IMR-90 (cell line): ENCODE measurements at regions not wholly inside any gene's neighbourhood (a gene's known extent, or its start where the extent isn't known, plus 50 kb on each side); places are given as distances from the start of the nearest gene placed in this dataset.

ENCODE experiments used
- ATAC-seq: fragments of 200-7000 bp; cut with Tn5 transposase; 2 replicates; pipeline ENCODE4 v1.9.1; 2020; ENCODE audit warnings: low read depth, mild to moderate bottlenecking, moderate library complexity
- BruUV-seq: library from RNA; stranded (reverse); fragments of 400-500 nt; replicated peaks from 2 replicates; lab custom pipeline; 2021; lab: Mats Ljungman, UMichigan
- CTCF ChIA-PET: fragments of 300-600 bp; formaldehyde crosslinking; extraction: SDS; loops from one replicate; lab custom pipeline; 2021; ENCODE audit warnings: antibody characterized with exemption; lab: Yijun Ruan, JAX
- POLR2A ChIA-PET: fragments of 300-600 bp; sonication (Branson Sonifier 250); formaldehyde crosslinking; loops from one replicate; lab custom pipeline; 2022; ENCODE audit warnings: antibody characterized with exemption; ENCODE audit not compliant: unreplicated experiment; lab: Charles Lee
- DNase-seq: peaks from one replicate; pipeline ENCODE4 v3.0.0; 2013
- H2AFZ ChIP-seq: replicated peaks from 2 replicates; pipeline ENCODE3; 2013; ENCODE audit warnings: low read length, mild to moderate bottlenecking; ENCODE audit not compliant: poor library complexity
- H2AK5ac ChIP-seq: 2 replicates; pipeline ENCODE4 v1.6.1; 2013; ENCODE audit warnings: low read depth, low read length, inconsistent platforms
- H2AK9ac ChIP-seq: replicated peaks from 2 replicates; pipeline ENCODE3; 2013; ENCODE audit warnings: mild to moderate bottlenecking, low read depth, low read length, moderate library complexity; ENCODE audit not compliant: poor library complexity
- H2BK120ac ChIP-seq: 2 replicates; pipeline ENCODE4 v1.6.1; 2013; ENCODE audit warnings: low read depth, low read length, inconsistent platforms
- H2BK15ac ChIP-seq: 3 replicates; pipeline ENCODE4 v1.6.1; 2013; ENCODE audit warnings: low read depth, low read length, inconsistent platforms
- H2BK20ac ChIP-seq: 2 replicates; pipeline ENCODE4 v1.6.1; 2013; ENCODE audit warnings: low read depth, mild to moderate bottlenecking, inconsistent platforms, low read length, moderate library complexity
- H2BK5ac ChIP-seq: 2 replicates; pipeline ENCODE4 v1.6.1; 2013; ENCODE audit warnings: mild to moderate bottlenecking, low read depth, low read length, inconsistent platforms; ENCODE audit not compliant: poor library complexity, severe bottlenecking
- H3K14ac ChIP-seq: replicated peaks from 2 replicates; pipeline ENCODE4 v1.6.1; 2013; ENCODE audit warnings: low read depth, low read length, inconsistent platforms
- H3K18ac ChIP-seq: 2 replicates; pipeline ENCODE4 v1.6.1; 2013; ENCODE audit warnings: low read depth, low read length, control low read depth
- H3K23ac ChIP-seq: 2 replicates; pipeline ENCODE4 v1.6.1; 2013; ENCODE audit warnings: low read depth, low read length, inconsistent platforms
- H3K27ac ChIP-seq: 2 replicates; pipeline ENCODE4 v1.5.1; 2013; ENCODE audit warnings: mild to moderate bottlenecking, control low read depth, low read length; ENCODE audit not compliant: insufficient read depth
- H3K27me3 ChIP-seq: 2 replicates; pipeline ENCODE4 v1.6.1; 2013; ENCODE audit warnings: low read length; ENCODE audit not compliant: control insufficient read depth, insufficient read depth
- H3K36me3 ChIP-seq: 2 replicates; pipeline ENCODE4 v1.6.1; 2013; ENCODE audit warnings: low read length, mixed read lengths; ENCODE audit not compliant: control insufficient read depth, insufficient read depth
- H3K4ac ChIP-seq: 2 replicates; pipeline ENCODE4 v1.6.1; 2013; ENCODE audit warnings: low read depth, low read length, inconsistent platforms
- H3K4me1 ChIP-seq: 2 replicates; pipeline ENCODE4 v1.6.1; 2013; ENCODE audit warnings: low read length, mixed read lengths; ENCODE audit not compliant: control insufficient read depth, insufficient read depth
- H3K4me2 ChIP-seq: 2 replicates; pipeline ENCODE4 v1.6.1; 2013; ENCODE audit warnings: low read depth, mild to moderate bottlenecking, control low read depth, low read length, moderate library complexity
- H3K4me3 ChIP-seq: 2 replicates; pipeline ENCODE4 v1.5.1; 2013; ENCODE audit warnings: low read depth, mild to moderate bottlenecking, control low read depth, low read length, moderate library complexity; ENCODE audit not compliant: insufficient read depth
- H3K56ac ChIP-seq: 2 replicates; pipeline ENCODE4 v1.6.1; 2013; ENCODE audit warnings: low read length, inconsistent platforms; ENCODE audit not compliant: insufficient read depth; ENCODE audit errors: extremely low read depth
- H3K79me1 ChIP-seq, 2 experiments: 2 replicates each; pipeline ENCODE4 v1.6.1; 2013; ENCODE audit warnings: low read length in 2 of 2, inconsistent platforms in 1 of 2, low read depth in 1 of 2
- H3K9ac ChIP-seq: 2 replicates; pipeline ENCODE4 v1.6.1; 2013; ENCODE audit warnings: low read depth, low read length, control low read depth
- H3K9me1 ChIP-seq: 2 replicates; pipeline ENCODE4 v1.6.1; 2013; ENCODE audit warnings: low read length, inconsistent platforms; ENCODE audit not compliant: insufficient read depth
- H3K9me3 ChIP-seq: 2 replicates; pipeline ENCODE4 v1.6.1; 2013; ENCODE audit warnings: low read length; ENCODE audit not compliant: control insufficient read depth, insufficient read depth
- H4K20me1 ChIP-seq: 2 replicates; pipeline ENCODE4 v1.6.1; 2013; ENCODE audit warnings: low read length, inconsistent platforms; ENCODE audit not compliant: insufficient read depth
- H4K5ac ChIP-seq: 2 replicates; pipeline ENCODE4 v1.6.1; 2013; ENCODE audit warnings: mild to moderate bottlenecking, low read depth, low read length, control low read depth
- H4K8ac ChIP-seq, 2 experiments: 2 replicates each; pipeline ENCODE4 v1.6.1; 2013; ENCODE audit warnings: low read depth in 2 of 2, low read length in 2 of 2, control low read depth in 1 of 2, inconsistent platforms in 1 of 2
- H4K91ac ChIP-seq: 2 replicates; pipeline ENCODE4 v1.6.1; 2013; ENCODE audit warnings: low read depth, low read length, inconsistent platforms; ENCODE audit not compliant: insufficient read depth
- BHLHE40 ChIP-seq: fragments of 150-350 bp; IDR thresholded peaks from 2 replicates; pipeline ENCODE4 v1.6.1; 2016; ENCODE audit warnings: mild to moderate bottlenecking, low read depth, low read length
- CEBPB ChIP-seq: IDR thresholded peaks from 2 replicates; pipeline ENCODE4 v1.6.1; 2012; ENCODE audit warnings: low read depth, low read length, improper control_type of control experiment
- CHD1 ChIP-seq: IDR thresholded peaks from 2 replicates; pipeline ENCODE4 v1.6.1; 2012; ENCODE audit warnings: low read depth, low read length, improper control_type of control experiment
- CTCF ChIP-seq: conservative IDR thresholded peaks from 2 replicates; pipeline ENCODE4 v1.5.1; 2012; ENCODE audit warnings: mild to moderate bottlenecking, low read depth, low read length, improper control_type of control experiment
- ELK1 ChIP-seq: fragments of 150-350 bp; IDR thresholded peaks from 2 replicates; pipeline ENCODE4 v1.6.1; 2016; ENCODE audit warnings: low read depth, mild to moderate bottlenecking, low read length, moderate library complexity, borderline replicate concordance
- FOS ChIP-seq: fragments of 150-350 bp; IDR thresholded peaks from 2 replicates; pipeline ENCODE4 v1.6.1; 2016; ENCODE audit warnings: low read depth, low read length
- MAFK ChIP-seq: IDR thresholded peaks from 2 replicates; pipeline ENCODE4 v1.6.1; 2012; ENCODE audit warnings: low read depth, low read length, improper control_type of control experiment
- MAZ ChIP-seq: IDR thresholded peaks from 2 replicates; pipeline ENCODE4 v1.6.1; 2012; ENCODE audit warnings: low read depth, mild to moderate bottlenecking, low read length, improper control_type of control experiment, moderate library complexity, borderline replicate concordance
- MXI1 ChIP-seq: IDR thresholded peaks from 2 replicates; pipeline ENCODE4 v1.6.1; 2012; ENCODE audit warnings: low read depth, mild to moderate bottlenecking, low read length, moderate library complexity, borderline replicate concordance
- NFE2L2 ChIP-seq: fragments of 150-350 bp; IDR thresholded peaks from 2 replicates; pipeline ENCODE4 v1.6.1; 2016; ENCODE audit warnings: low read depth, mild to moderate bottlenecking, low read length
- POLR2A ChIP-seq: IDR thresholded peaks from 2 replicates; pipeline ENCODE4 v1.6.1; 2012; ENCODE audit warnings: mild to moderate bottlenecking, low read depth, low read length
- RAD21 ChIP-seq: IDR thresholded peaks from 2 replicates; pipeline ENCODE4 v1.6.1; 2012; ENCODE audit warnings: low read length, improper control_type of control experiment
- RCOR1 ChIP-seq: IDR thresholded peaks from 2 replicates; pipeline ENCODE4 v1.6.1; 2012; ENCODE audit warnings: mild to moderate bottlenecking, low read length, improper control_type of control experiment; ENCODE audit not compliant: insufficient replicate concordance
- RFX5 ChIP-seq: IDR thresholded peaks from 2 replicates; pipeline ENCODE4 v1.8.0; 2012; ENCODE audit warnings: low read depth, mild to moderate bottlenecking, low read length, moderate library complexity
- SMC3 ChIP-seq: fragments of 150-350 bp; IDR thresholded peaks from 2 replicates; pipeline ENCODE4 v1.6.1; 2016; ENCODE audit warnings: low read depth, mild to moderate bottlenecking, antibody characterized with exemption, low read length, moderate library complexity
- USF2 ChIP-seq: fragments of 150-350 bp; IDR thresholded peaks from 2 replicates; pipeline ENCODE4 v1.6.1; 2017; ENCODE audit warnings: mild to moderate bottlenecking, antibody characterized with exemption, low read length, low read depth
- WGBS, 2 experiments: methylation state at CpG; one replicate each; pipeline versions ENCODE4 v1.1.5 to v1.1.7; 2013; ENCODE audit warnings: missing lambda C conversion rate in 2 of 2; ENCODE audit not compliant: insufficient read length in 1 of 2; ENCODE audit errors: extremely low coverage in 2 of 2; 5-methylcytosine and 5-hydroxymethylcytosine counted together
- dilution Hi-C: fragments of 300-500 bp; cut with HindIII; formaldehyde crosslinking; loops from one replicate; pipeline ENCODE4 v1.14.3; 2018; ENCODE audit warnings: low sequenced_read_pairs; ENCODE audit not compliant: unreplicated experiment
- in situ Hi-C: fragments of 300-500 bp; cut with MboI; formaldehyde crosslinking; loops from 3 replicates; pipeline ENCODE4 v1.14.3; 2019; ENCODE audit warnings: low sequenced_read_pairs, inconsistent platforms, mixed read lengths
- intact Hi-C: fragments of 100-400 bp; cut with micrococcal nuclease; formaldehyde crosslinking; loops from 2 replicates; pipeline ENCODE4 v1.10.0; 2022

GRCh38 chr3:118772036-118772435 lies 262.6 kb downstream of the IGSF11 start:
- CTCF ChIA-PET = no interaction called here
- in situ Hi-C loops (no loop called here), dilution Hi-C loops (no loop called here), intact Hi-C loops (no loop called here)
- H4K5ac ChIP-seq = no peak overlapping the region
- no peak overlapping the region for H3K56ac ChIP-seq
- no peaks in the 10 kb centered on the region for H4K20me1 ChIP-seq
- H3K14ac ChIP-seq = no peak overlapping the region
- DNase-seq = no peak
- BruUV-seq = no TSS peak
- H4K8ac ChIP-seq = no peak overlapping the region
- H2AK9ac ChIP-seq = no peak overlapping the region
- no peak overlapping the region for H3K4me3 ChIP-seq
- H3K18ac ChIP-seq = no peak overlapping the region
- H3K4ac ChIP-seq = no peak overlapping the region
- H3K79me1 ChIP-seq = no peaks in the 10 kb centered on the region
- no peak overlapping the region for H2BK120ac ChIP-seq
- H3K4me1 ChIP-seq = no peaks in the 10 kb centered on the region
- H3K27ac ChIP-seq = no peak overlapping the region
- H2BK20ac ChIP-seq = no peak overlapping the region
- ATAC-seq = no peak
- H3K9me1 ChIP-seq = no peaks in the 10 kb centered on the region
- H3K4me2 ChIP-seq = no peak overlapping the region
- POLR2A ChIA-PET = no interaction called here
- no peak overlapping the region for H3K23ac ChIP-seq
- H2AK5ac ChIP-seq = no peak overlapping the region
- no CpG with 5 or more reads among the region's 2 CpGs for WGBS, 2 experiments
- H4K91ac ChIP-seq = no peak overlapping the region
- TF ChIP-seq MAFK (no peak), SMC3 (no peak), USF2 (no peak), FOS (no peak), CTCF (no peak), BHLHE40 (no peak), NFE2L2 (no peak), MAZ (no peak), ELK1 (no peak), MXI1 (no peak), POLR2A (no peak), RFX5 (no peak), CHD1 (no peak), RCOR1 (no peak), RAD21 (no peak), CEBPB (no peak)
- no peak overlapping the region for H2AFZ ChIP-seq
- no peak overlapping the region for H2BK15ac ChIP-seq
- H3K36me3 ChIP-seq = no peaks in the 10 kb centered on the region
- no peaks in the 10 kb centered on the region for H3K27me3 ChIP-seq
- no peak overlapping the region for H3K9ac ChIP-seq
- no peaks in the 10 kb centered on the region for H3K9me3 ChIP-seq
- H2BK5ac ChIP-seq = no peak overlapping the region
